Cardiac muscle cell (in vitro differentiated cells and primary cell): ENCODE measurements at regions not wholly inside any gene's neighbourhood (a gene's known extent, or its start where the extent isn't known, plus 50 kb on each side); places are given as distances from the start of the nearest gene placed in this dataset.

Source experiments
- DNase-seq, 2 donors: peaks; one replicate each; pipeline versions ENCODE4 v3.0.0 to v3.0.0-alpha.2; 2010 to 2017; ENCODE audit warnings: low read depth in 1 of 2, low spot score in 1 of 2
- H3K27ac ChIP-seq: fragments of 200-600 bp; sonication (generic); 2 replicates; pipeline ENCODE4 v1.5.1; 2016
- H3K27me3 ChIP-seq: fragments of 200-600 bp; sonication (generic); 2 replicates; pipeline ENCODE4 v1.6.0; 2016; ENCODE audit warnings: control low read depth
- H3K36me3 ChIP-seq: fragments of 200-600 bp; sonication (generic); 2 replicates; pipeline ENCODE4 v1.5.1; 2016; ENCODE audit warnings: control low read depth
- H3K4me1 ChIP-seq: fragments of 200-600 bp; sonication (generic); 2 replicates; pipeline ENCODE4 v1.8.1; 2017; ENCODE audit warnings: low read depth, mild to moderate bottlenecking, mixed run types
- H3K4me3 ChIP-seq: fragments of 200-600 bp; sonication (generic); 2 replicates; pipeline ENCODE4 v1.5.1; 2016; ENCODE audit warnings: mild to moderate bottlenecking
- H3K9me3 ChIP-seq: fragments of 200-600 bp; sonication (generic); 2 replicates; pipeline ENCODE4 v1.5.1; 2017; ENCODE audit warnings: low read depth, mild to moderate bottlenecking, control low read depth
- TF ChIP-seq, protein P1 (sequence below): IDR thresholded peaks from 2 replicates; pipeline ENCODE4 v1.5.1; 2012; ENCODE audit warnings: low read depth, mild to moderate bottlenecking, low read length

DNA sequence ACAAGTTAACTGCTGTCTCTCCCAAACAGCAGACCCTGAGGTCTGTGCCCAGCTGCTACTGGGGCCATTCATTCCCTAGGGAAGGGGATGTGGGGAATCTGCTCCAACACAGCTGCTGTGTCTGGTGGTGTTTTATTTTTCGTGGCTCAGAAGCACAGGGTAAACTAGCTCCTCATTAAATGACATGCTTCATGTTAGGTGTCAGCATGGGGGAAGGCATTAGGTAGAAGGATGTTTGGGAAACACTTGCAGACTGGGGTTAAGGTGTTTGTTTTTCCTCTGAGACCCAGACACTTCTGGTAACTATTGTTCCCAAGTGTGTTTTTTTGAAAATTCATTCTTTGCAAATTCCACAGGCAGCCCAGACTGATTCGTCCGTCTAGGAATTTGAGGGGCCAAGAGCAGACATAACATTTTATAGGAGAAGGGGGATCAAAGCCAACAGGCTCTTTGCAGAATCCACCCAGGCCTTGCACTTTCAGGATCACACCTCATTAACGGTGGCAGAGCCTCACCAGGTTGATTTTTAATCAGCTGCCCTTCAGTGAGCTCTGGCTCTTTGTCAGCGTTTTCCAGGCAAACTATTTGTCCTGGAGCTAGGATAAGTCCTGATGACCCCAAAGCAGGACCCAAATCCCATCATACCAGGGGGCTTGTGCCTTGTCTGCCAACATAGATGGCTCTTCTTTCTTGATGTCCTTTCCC is 65.4 kb upstream of the ITGA11 start:
- Histone ChIP-seq H3K27me3 (no peaks in the 10 kb centered on the region), H3K9me3 (no peaks in the 10 kb centered on the region), H3K4me1 (no peaks in the 10 kb centered on the region), H3K27ac (no peak overlapping the region), H3K4me3 (no peak overlapping the region), H3K36me3 (no peaks in the 10 kb centered on the region)
- TF ChIP-seq, protein P1, sequence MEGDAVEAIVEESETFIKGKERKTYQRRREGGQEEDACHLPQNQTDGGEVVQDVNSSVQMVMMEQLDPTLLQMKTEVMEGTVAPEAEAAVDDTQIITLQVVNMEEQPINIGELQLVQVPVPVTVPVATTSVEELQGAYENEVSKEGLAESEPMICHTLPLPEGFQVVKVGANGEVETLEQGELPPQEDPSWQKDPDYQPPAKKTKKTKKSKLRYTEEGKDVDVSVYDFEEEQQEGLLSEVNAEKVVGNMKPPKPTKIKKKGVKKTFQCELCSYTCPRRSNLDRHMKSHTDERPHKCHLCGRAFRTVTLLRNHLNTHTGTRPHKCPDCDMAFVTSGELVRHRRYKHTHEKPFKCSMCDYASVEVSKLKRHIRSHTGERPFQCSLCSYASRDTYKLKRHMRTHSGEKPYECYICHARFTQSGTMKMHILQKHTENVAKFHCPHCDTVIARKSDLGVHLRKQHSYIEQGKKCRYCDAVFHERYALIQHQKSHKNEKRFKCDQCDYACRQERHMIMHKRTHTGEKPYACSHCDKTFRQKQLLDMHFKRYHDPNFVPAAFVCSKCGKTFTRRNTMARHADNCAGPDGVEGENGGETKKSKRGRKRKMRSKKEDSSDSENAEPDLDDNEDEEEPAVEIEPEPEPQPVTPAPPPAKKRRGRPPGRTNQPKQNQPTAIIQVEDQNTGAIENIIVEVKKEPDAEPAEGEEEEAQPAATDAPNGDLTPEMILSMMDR: no peak
- no peak for DNase-seq

- Histone ChIP-seq H3K9me3 (no peaks in the 10 kb centered on the region), H3K4me3 (no peak overlapping the region), H3K27me3 (no peaks in the 10 kb centered on the region), H3K36me3 (no peaks in the 10 kb centered on the region), H3K4me1 (no peaks in the 10 kb centered on the region), H3K27ac (no peak overlapping the region)
- no peak for DNase-seq
- TF ChIP-seq, protein P1: no peak
These were observed 66.1 kb upstream of the ITGA11 start for GRCh38 chr15:68498076-68498475.

GRCh38 chr15:68499620-68500312 is 67.8 kb upstream of the ITGA11 start:
- H3K27me3 ChIP-seq: no peaks in the 10 kb centered on the region
- no peak for DNase-seq
- no peak overlapping the region for H3K27ac ChIP-seq
- no peaks in the 10 kb centered on the region for H3K36me3 ChIP-seq
- no peaks in the 10 kb centered on the region for H3K9me3 ChIP-seq
- no peak overlapping the region for H3K4me3 ChIP-seq
- TF ChIP-seq, protein P1: no peak
- no peaks in the 10 kb centered on the region for H3K4me1 ChIP-seq

DNA sequence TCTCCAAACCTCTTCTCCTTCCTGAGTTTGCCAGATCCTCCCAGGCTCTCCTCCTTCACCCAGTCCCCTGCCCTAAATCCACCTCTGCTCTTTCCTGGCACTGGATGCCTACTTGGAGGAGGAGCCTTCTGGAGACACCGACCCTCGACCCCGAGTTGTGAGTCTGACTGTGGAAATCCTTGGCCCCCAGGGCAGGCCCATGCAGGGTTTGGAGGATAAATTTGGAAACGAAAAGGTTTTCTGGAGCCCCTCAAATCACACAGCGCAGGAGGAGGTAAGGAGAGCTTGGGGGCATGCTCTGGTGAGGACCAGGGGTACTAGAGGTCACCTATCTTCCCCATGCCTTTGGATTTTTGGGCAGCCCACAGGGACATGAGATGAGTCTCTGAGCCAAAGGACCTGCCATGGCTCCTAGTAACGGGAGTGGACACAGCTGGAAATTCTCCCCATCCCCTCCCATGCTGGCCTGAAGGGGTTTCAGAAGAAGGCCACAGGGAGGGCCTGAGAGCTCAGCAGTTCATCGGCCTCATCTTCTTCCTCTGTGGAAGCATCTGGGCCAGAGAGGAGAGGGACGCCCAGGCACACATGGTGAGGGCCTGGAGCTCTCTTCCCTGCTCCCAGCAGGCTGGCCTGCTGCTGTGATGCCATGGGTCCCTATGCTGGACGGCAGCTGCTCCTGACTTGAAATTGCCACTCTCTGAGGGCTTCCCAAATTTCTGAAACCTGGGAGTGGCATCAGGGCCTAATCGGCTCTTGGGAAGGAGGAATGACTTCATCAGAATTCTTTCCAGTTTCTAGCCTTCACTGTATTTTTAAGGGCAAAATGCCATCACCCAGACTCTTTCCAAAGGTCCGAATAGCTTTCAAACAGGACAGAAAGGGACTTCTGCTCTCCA is 68.6 kb upstream of the ITGA11 start:
- Histone ChIP-seq H3K36me3 (no peaks in the 10 kb centered on the region), H3K4me3 (no peak overlapping the region), H3K4me1 (no peaks in the 10 kb centered on the region), H3K27me3 (no peaks in the 10 kb centered on the region), H3K27ac (no peak overlapping the region), H3K9me3 (no peaks in the 10 kb centered on the region)
- TF ChIP-seq, protein P1: no peak
- no peak for DNase-seq

DNA sequence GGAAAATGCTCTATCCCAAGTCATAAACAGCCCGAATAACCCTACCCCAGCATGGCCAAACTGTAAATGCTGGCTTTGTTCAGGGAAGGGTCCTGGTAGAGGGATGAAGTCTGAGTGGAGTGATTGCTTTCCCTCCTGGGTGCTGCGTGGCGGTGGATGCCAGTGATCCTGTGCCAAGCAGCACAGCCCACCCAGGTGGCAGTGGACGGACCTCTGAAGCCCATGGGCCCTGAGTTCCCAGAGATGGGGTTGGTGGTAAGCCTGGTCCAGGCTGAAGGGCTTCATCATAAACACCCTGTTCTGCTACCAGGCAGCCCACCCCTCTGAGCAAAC is 69.3 kb upstream of the ITGA11 start:
- TF ChIP-seq, protein P1: no peak
- no peaks in the 10 kb centered on the region for H3K9me3 ChIP-seq
- no peaks in the 10 kb centered on the region for H3K27me3 ChIP-seq
- no peak overlapping the region for H3K27ac ChIP-seq
- no peak overlapping the region for H3K4me3 ChIP-seq
- H3K4me1 ChIP-seq: no peaks in the 10 kb centered on the region
- no peak for DNase-seq
- no peaks in the 10 kb centered on the region for H3K36me3 ChIP-seq
